KMS-11 (cell line): ENCODE measurements at regions not wholly inside any gene's neighbourhood (a gene's known extent, or its start where the extent isn't known, plus 50 kb on each side); places are given as distances from the start of the nearest gene placed in this dataset.
"Not testable (repeated sequence)": the region's sequence is repeated elsewhere in the genome, so short reads cannot be mapped to it uniquely, and the experiment has no call there.

Experiments used
- H2AFZ ChIP-seq: fragments of 200-600 bp; sonication (generic); 2 replicates; pipeline ENCODE4 v1.6.1; 2016; ENCODE audit warnings: antibody characterized with exemption, mixed run types, low read depth
- H3K27ac ChIP-seq: fragments of 200-600 bp; sonication (generic); 2 replicates; pipeline ENCODE4 v1.6.1; 2016; ENCODE audit warnings: mild to moderate bottlenecking, mixed run types
- H3K27me3 ChIP-seq: fragments of 200-600 bp; sonication (generic); 2 replicates; pipeline ENCODE4 v1.6.1; 2017; ENCODE audit warnings: mild to moderate bottlenecking, low read depth, mixed run types, moderate library complexity; ENCODE audit not compliant: insufficient read depth
- H3K36me3 ChIP-seq: fragments of 200-600 bp; sonication (generic); 2 replicates; pipeline ENCODE4 v1.6.1; 2017; ENCODE audit warnings: mild to moderate bottlenecking, mixed run types; ENCODE audit not compliant: insufficient read depth
- H3K4me1 ChIP-seq: fragments of 200-600 bp; sonication (generic); 2 replicates; pipeline ENCODE4 v1.6.1; 2016; ENCODE audit warnings: mild to moderate bottlenecking, low read depth, mixed run types; ENCODE audit not compliant: poor library complexity, severe bottlenecking
- H3K4me2 ChIP-seq: fragments of 200-600 bp; sonication (generic); 2 replicates; pipeline ENCODE4 v1.7.0; 2016; ENCODE audit warnings: mild to moderate bottlenecking, mixed run types
- H3K4me3 ChIP-seq: fragments of 200-600 bp; sonication (generic); IDR thresholded peaks from 2 replicates; pipeline ENCODE4 v1.6.1; 2017; ENCODE audit warnings: low read depth, low read length, mixed read lengths; ENCODE audit not compliant: insufficient read depth
- H3K79me2 ChIP-seq: fragments of 200-600 bp; sonication (generic); 2 replicates; pipeline ENCODE4 v1.6.1; 2016; ENCODE audit warnings: low read depth, mixed run types; ENCODE audit not compliant: insufficient read depth
- H3K9ac ChIP-seq: fragments of 200-600 bp; sonication (generic); 2 replicates; pipeline ENCODE4 v1.6.1; 2016; ENCODE audit warnings: mild to moderate bottlenecking, mixed run types
- H4K20me1 ChIP-seq: fragments of 200-600 bp; sonication (generic); 2 replicates; pipeline ENCODE4 v1.6.1; 2016; ENCODE audit warnings: mild to moderate bottlenecking, mixed run types; ENCODE audit not compliant: insufficient read depth
- CTCF ChIP-seq: fragments of 200-600 bp; sonication (generic); conservative IDR thresholded peaks from 2 replicates; pipeline ENCODE4 v1.6.1; 2017; ENCODE audit warnings: low read depth, mild to moderate bottlenecking, antibody characterized with exemption, low read length, moderate library complexity, mixed read lengths

GRCh38 chr10:63836666-63837442 lies 315.7 kb downstream of the REEP3 start:
- no peaks in the 10 kb centered on the region for H3K79me2 ChIP-seq
- H4K20me1 ChIP-seq, result no peaks in the 10 kb centered on the region
- H2AFZ ChIP-seq, result no peak overlapping the region
- H3K4me1 ChIP-seq, result no peaks in the 10 kb centered on the region
- H3K4me3 ChIP-seq, result no peak overlapping the region
- no peak for TF ChIP-seq CTCF
- H3K9ac ChIP-seq, result no peak overlapping the region
- H3K27ac ChIP-seq, result no peak overlapping the region
- no peaks in the 10 kb centered on the region for H3K36me3 ChIP-seq
- H3K27me3 ChIP-seq, result no peaks in the 10 kb centered on the region
- H3K4me2 ChIP-seq, result no peak overlapping the region

- H3K27ac ChIP-seq, result no peak overlapping the region
- no peak overlapping the region for H2AFZ ChIP-seq
- no peaks in the 10 kb centered on the region for H3K36me3 ChIP-seq
- no peak overlapping the region for H3K9ac ChIP-seq
- no peak overlapping the region for H3K4me3 ChIP-seq
- no peaks in the 10 kb centered on the region for H3K27me3 ChIP-seq
- no peaks in the 10 kb centered on the region for H3K79me2 ChIP-seq
- H3K4me1 ChIP-seq, result no peaks in the 10 kb centered on the region
- no peak for TF ChIP-seq CTCF
- H3K4me2 ChIP-seq, result no peak overlapping the region
- H4K20me1 ChIP-seq, result no peaks in the 10 kb centered on the region
Measured at GRCh38 chr10:63841761-63842160, 320.6 kb downstream of the REEP3 start.

DNA sequence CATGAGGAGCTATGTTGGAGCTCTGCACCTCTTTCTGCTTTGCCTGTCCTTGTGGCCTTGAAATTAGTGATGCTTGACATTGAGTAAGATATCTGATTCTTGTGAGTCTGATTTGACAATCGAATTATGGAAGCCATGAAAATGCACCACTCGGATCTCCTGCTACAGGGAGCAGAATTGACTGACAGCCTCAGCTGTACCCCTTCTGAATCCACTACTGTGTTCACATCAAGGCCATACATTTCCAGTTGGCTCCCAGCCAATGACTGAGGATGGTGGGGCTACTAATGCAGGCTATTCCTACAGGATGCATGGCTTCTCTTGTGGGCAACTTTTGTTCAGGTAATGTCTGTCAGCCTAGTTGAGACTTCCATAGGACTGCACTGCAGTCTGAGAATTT lies 321.9 kb downstream of the REEP3 start:
- TF ChIP-seq CTCF, result no peak
- no peak overlapping the region for H3K27ac ChIP-seq
- H3K79me2 ChIP-seq, result no peaks in the 10 kb centered on the region
- H4K20me1 ChIP-seq, result no peaks in the 10 kb centered on the region
- H3K9ac ChIP-seq, result no peak overlapping the region
- no peak overlapping the region for H3K4me2 ChIP-seq
- H3K4me3 ChIP-seq, result no peak overlapping the region
- no peaks in the 10 kb centered on the region for H3K4me1 ChIP-seq
- H2AFZ ChIP-seq, result no peak overlapping the region
- no peaks in the 10 kb centered on the region for H3K27me3 ChIP-seq
- H3K36me3 ChIP-seq, result no peaks in the 10 kb centered on the region

GRCh38 chr10:63848871-63849270 lies 327.7 kb downstream of the REEP3 start:
- not testable (repeated sequence) for H2AFZ ChIP-seq, H4K20me1 ChIP-seq, H3K27ac ChIP-seq, H3K4me2 ChIP-seq, H3K36me3 ChIP-seq, H3K79me2 ChIP-seq, H3K4me1 ChIP-seq, H3K9ac ChIP-seq, H3K27me3 ChIP-seq, H3K4me3 ChIP-seq

DNA sequence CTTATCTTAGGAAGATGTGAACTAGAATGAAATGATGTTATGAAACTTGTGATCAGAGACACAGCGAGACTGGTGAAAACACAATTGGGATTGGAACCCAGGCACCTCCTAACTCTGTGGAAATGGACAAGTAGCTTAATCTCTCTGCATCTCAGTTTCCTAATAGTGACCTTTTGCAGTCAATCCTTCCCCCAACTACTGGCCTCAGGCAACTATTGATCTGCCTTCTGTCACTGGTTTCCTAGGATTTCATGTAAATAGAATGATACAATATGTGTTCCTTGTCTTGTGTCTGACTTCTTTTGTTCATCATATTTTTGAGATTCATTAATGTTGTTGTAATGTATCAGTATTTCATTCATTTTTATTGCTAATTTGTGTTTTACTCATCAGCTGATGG lies 341.7 kb downstream of the REEP3 start:
- TF ChIP-seq CTCF, result no peak
- Histone ChIP-seq H2AFZ (no peak overlapping the region), H3K4me3 (no peak overlapping the region), H3K36me3 (no peaks in the 10 kb centered on the region), H3K27me3 (no peaks in the 10 kb centered on the region), H3K27ac (no peak overlapping the region), H3K79me2 (no peaks in the 10 kb centered on the region), H3K9ac (no peak overlapping the region), H3K4me2 (no peak overlapping the region), H4K20me1 (no peaks in the 10 kb centered on the region), H3K4me1 (peaks cover 8% of the 10 kb centered on the region)
